SK-N-SH (cell line): ENCODE measurements at regions not wholly inside any gene's neighbourhood (a gene's known extent, or its start where the extent isn't known, plus 50 kb on each side); places are given as distances from the start of the nearest gene placed in this dataset.

ENCODE experiments used
- CTCF ChIA-PET: fragments of 300-600, 350-600 bp; formaldehyde crosslinking; extraction: SDS; loops from one replicate; lab custom pipeline; 2021; lab: Yijun Ruan, JAX
- POLR2A ChIA-PET: fragments of 350-600 bp; sonication (Branson Sonifier 250); formaldehyde crosslinking; extraction: SDS; loops from one replicate; lab custom pipeline; 2020; ENCODE audit warnings: antibody characterized with exemption, inconsistent platforms; lab: Yijun Ruan, JAX
- DNase-seq: peaks from one replicate; pipeline ENCODE4 v3.0.0; 2012
- H2AFZ ChIP-seq: fragments of 200-600 bp; sonication (generic); 2 replicates; pipeline ENCODE4 v1.8.1; 2016; ENCODE audit warnings: antibody characterized with exemption, mild to moderate bottlenecking, low read depth
- H3F3A ChIP-seq: fragments of 200-600 bp; sonication (generic); replicated peaks from 2 replicates; pipeline ENCODE3; 2016; ENCODE audit warnings: antibody characterized with exemption, mild to moderate bottlenecking; ENCODE audit not compliant: insufficient read depth
- H3K27ac ChIP-seq, 2 experiments: fragments of 200-500 bp in 1 of 2; fragments of 200-600 bp in 1 of 2; sonication (Bioruptor generic) in 1 of 2; sonication (generic), shearing (Covaris generic) in 1 of 2; 2 replicates each; pipeline versions ENCODE4 v1.5.1 to v1.6.1; 2014 to 2016; ENCODE audit warnings: low read depth in 2 of 2, inconsistent platforms in 1 of 2, low read length in 1 of 2, mild to moderate bottlenecking in 1 of 2, mixed read lengths in 1 of 2
- H3K27me3 ChIP-seq: fragments of 200-600 bp; sonication (generic), shearing (Covaris generic); 2 replicates; pipeline ENCODE4 v1.6.1; 2016; ENCODE audit warnings: mixed run types; ENCODE audit not compliant: insufficient read depth
- H3K36me3 ChIP-seq, 2 experiments: fragments of 200-500 bp in 1 of 2; fragments of 200-600 bp in 1 of 2; sonication (Bioruptor generic) in 1 of 2; sonication (generic) in 1 of 2; replicated peaks in 1 of 2; 2 replicates each; pipeline versions ENCODE3 to v1.5.1; 2014 to 2016; ENCODE audit warnings: low read length in 1 of 2, mild to moderate bottlenecking in 1 of 2; ENCODE audit not compliant: insufficient read depth in 2 of 2, control insufficient read depth in 1 of 2
- H3K4me1 ChIP-seq, 2 experiments: fragments of 200-500 bp in 1 of 2; fragments of 200-600 bp in 1 of 2; sonication (Bioruptor generic) in 1 of 2; sonication (generic), shearing (Covaris generic) in 1 of 2; 2 replicates each; pipeline versions ENCODE4 v1.5.1 to v1.6.1; 2014 to 2016; ENCODE audit warnings: low read depth in 1 of 2, low read length in 1 of 2, mixed run types in 1 of 2; ENCODE audit not compliant: insufficient read depth in 2 of 2, control insufficient read depth in 1 of 2
- H3K4me2 ChIP-seq: fragments of 200-600 bp; sonication (generic), shearing (Covaris generic); 2 replicates; pipeline ENCODE4 v1.6.1; 2017; ENCODE audit warnings: mixed run types
- H3K4me3 ChIP-seq, 2 experiments: fragments of 200-500 bp in 1 of 2; fragments of 200-600 bp in 1 of 2; sonication (Bioruptor generic) in 1 of 2; sonication (generic), shearing (Covaris generic) in 1 of 2; 2 replicates each; pipeline versions ENCODE4 v1.5.1 to v1.8.1; 2014 to 2016; ENCODE audit warnings: low read depth in 2 of 2, inconsistent platforms in 1 of 2, low read length in 1 of 2, mild to moderate bottlenecking in 1 of 2, mixed read lengths in 1 of 2, moderate library complexity in 1 of 2
- H3K79me2 ChIP-seq: fragments of 200-600 bp; sonication (generic); 2 replicates; pipeline ENCODE4 v1.8.1; 2017; ENCODE audit warnings: mild to moderate bottlenecking; ENCODE audit not compliant: insufficient read depth
- H3K9ac ChIP-seq: fragments of 200-600 bp; sonication (generic); 2 replicates; pipeline ENCODE4 v1.6.1; 2017; ENCODE audit warnings: mixed run types
- H3K9me2 ChIP-seq: fragments of 200-600 bp; sonication (generic); 2 replicates; pipeline ENCODE4 v1.6.1; 2017; ENCODE audit warnings: mixed run types
- H3K9me3 ChIP-seq: fragments of 200-600 bp; sonication (generic); 2 replicates; pipeline ENCODE4 v1.6.1; 2017; ENCODE audit warnings: mixed run types, mild to moderate bottlenecking, moderate library complexity
- H4K20me1 ChIP-seq: fragments of 200-600 bp; sonication (generic); 2 replicates; pipeline ENCODE4 v1.6.1; 2017; ENCODE audit warnings: mild to moderate bottlenecking, mixed run types; ENCODE audit not compliant: insufficient read depth
- ELF1 ChIP-seq: IDR thresholded peaks from 2 replicates; pipeline ENCODE4 v1.4.0; 2012
- EP300 ChIP-seq, 2 experiments: IDR thresholded peaks; 2 replicates each; pipeline versions ENCODE4 v1.4.0 to v1.6.1; 2012; ENCODE audit warnings: borderline replicate concordance in 1 of 2, low read depth in 1 of 2, low read length in 1 of 2
- FOSL2 ChIP-seq: IDR thresholded peaks from 2 replicates; pipeline ENCODE4 v1.4.0; 2012; ENCODE audit warnings: low read depth, mild to moderate bottlenecking, moderate library complexity, borderline replicate concordance
- MXI1 ChIP-seq: IDR thresholded peaks from 2 replicates; pipeline ENCODE4 v1.6.1; 2012; ENCODE audit warnings: mild to moderate bottlenecking, low read depth, low read length, improper control_type of control experiment
- NFIC ChIP-seq: IDR thresholded peaks from 2 replicates; pipeline ENCODE4 v1.4.0; 2012; ENCODE audit warnings: borderline replicate concordance
- POLR2AphosphoS5 ChIP-seq: IDR thresholded peaks from 2 replicates; pipeline ENCODE4 v1.6.1; 2012; ENCODE audit warnings: low read depth, low read length
- RCOR1 ChIP-seq: fragments of 150-350 bp; IDR thresholded peaks from 2 replicates; pipeline ENCODE4 v1.6.1; 2017; ENCODE audit warnings: antibody characterized with exemption, low read length
- RFX5 ChIP-seq: IDR thresholded peaks from 2 replicates; pipeline ENCODE4 v1.6.1; 2012; ENCODE audit warnings: mild to moderate bottlenecking, improper control_type of control experiment, low read length
- TAF1 ChIP-seq: IDR thresholded peaks from 2 replicates; pipeline ENCODE4 v1.6.1; 2012; ENCODE audit warnings: low read depth, mild to moderate bottlenecking, low read length, moderate library complexity, borderline replicate concordance
- WGBS: methylation state at CpG from one replicate; pipeline ENCODE4 v1.1.6; 2017; ENCODE audit warnings: low lambda C conversion rate; 5-methylcytosine and 5-hydroxymethylcytosine counted together
- TF ChIP-seq, protein P1 (sequence below): IDR thresholded peaks from 2 replicates; pipeline ENCODE4 v1.4.0; 2012; ENCODE audit warnings: low read depth, borderline replicate concordance
- TF ChIP-seq, protein P2 (sequence below): fragments of 150-350 bp; IDR thresholded peaks from 2 replicates; pipeline ENCODE4 v1.6.1; 2016; ENCODE audit warnings: mild to moderate bottlenecking, low read depth, low read length
- TF ChIP-seq, protein P3 (sequence below): IDR thresholded peaks from 2 replicates; pipeline ENCODE4; 2012
- TF ChIP-seq, protein P4 (sequence below): IDR thresholded peaks from 2 replicates; pipeline ENCODE4 v1.4.0; 2012; ENCODE audit warnings: low read depth

DNA sequence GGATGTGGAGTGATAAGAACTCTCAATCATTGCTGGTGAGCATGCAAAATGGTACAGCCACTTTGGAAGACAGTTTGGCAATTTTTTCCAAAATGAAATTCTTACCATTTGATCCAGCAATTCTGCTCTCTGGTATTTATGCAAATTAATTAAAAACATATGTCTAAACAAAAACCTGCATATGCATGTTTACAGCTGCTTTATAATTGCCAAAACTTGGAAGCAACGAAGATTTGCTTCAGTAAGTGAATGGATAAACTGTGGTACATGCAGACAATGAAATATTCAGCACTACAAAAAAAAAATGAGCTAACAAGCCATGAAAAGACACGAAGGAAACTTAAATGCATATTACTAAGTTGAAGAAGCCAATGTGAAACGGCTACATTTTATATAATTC lies 55.5 kb upstream of the SMLR1 start:
- Histone ChIP-seq H3K9ac (no peak overlapping the region), H3K36me3 (no peaks in the 10 kb centered on the region), H3K27me3 (no peaks in the 10 kb centered on the region), H4K20me1 (no peaks in the 10 kb centered on the region), H3K4me1 (no peaks in the 10 kb centered on the region), H3K4me2 (no peak overlapping the region), H3K79me2 (no peaks in the 10 kb centered on the region), H3K9me3 (no peaks in the 10 kb centered on the region), H3F3A (no peaks in the 10 kb centered on the region), H2AFZ (no peak overlapping the region), H3K27ac (no peak overlapping the region), H3K9me2 (no peaks in the 10 kb centered on the region), H3K4me3 (no peak overlapping the region)
- DNase-seq: no peak
- TF ChIP-seq ELF1 (no peak), TAF1 (no peak)
- WGBS: 23% methylated on average over 3 of the region's 3 CpGs
- POLR2A ChIA-PET: no interaction called here
- CTCF ChIA-PET: no interaction called here

DNA sequence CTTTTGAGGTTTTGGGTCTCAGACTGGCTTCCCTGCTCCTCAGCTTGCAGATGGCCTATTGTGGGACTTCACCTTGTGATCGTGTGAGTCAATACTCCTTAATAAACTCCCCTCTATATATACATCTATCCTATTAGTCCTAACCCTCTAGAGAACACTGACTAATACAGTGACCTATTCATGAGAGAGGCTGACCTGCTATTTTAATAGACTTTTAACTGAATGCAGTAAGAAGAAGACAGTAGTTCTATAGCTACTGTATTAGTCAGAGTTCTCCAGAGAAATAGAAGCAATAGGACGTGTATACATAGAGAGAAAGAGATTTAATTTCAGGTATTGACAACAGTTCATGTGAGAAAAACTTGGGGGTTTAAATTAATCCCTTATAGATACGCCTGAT lies 53.3 kb upstream of the SMLR1 start:
- WGBS: 41% methylated on average over 3 of the region's 3 CpGs
- Histone ChIP-seq H3K36me3 (no peaks in the 10 kb centered on the region), H4K20me1 (no peaks in the 10 kb centered on the region), H3K27me3 (no peaks in the 10 kb centered on the region), H3K9ac (no peak overlapping the region), H3K27ac (no peak overlapping the region), H3K9me2 (no peaks in the 10 kb centered on the region), H3K4me1 (0 out of 4 replicates have a peak, but pooled peaks cover 0 to 5% of the 10 kb centered on the region in 2 experiments), H3K4me3 (no peak overlapping the region), H3K79me2 (no peaks in the 10 kb centered on the region), H3K4me2 (no peak overlapping the region), H3F3A (no peaks in the 10 kb centered on the region), H3K9me3 (no peaks in the 10 kb centered on the region), H2AFZ (no peak overlapping the region)
- CTCF ChIA-PET: no interaction called here
- POLR2A ChIA-PET: no interaction called here
- no peak for DNase-seq
- TF ChIP-seq EP300 (IDR thresholded peaks at IDR 0.05; ENCODE audit: borderline replicate concordance in 1 of 2, low read depth in 1 of 2, low read length in 1 of 2): no peak
- no peak for TF ChIP-seq RCOR1
- TF ChIP-seq ELF1: no peak
- TF ChIP-seq MXI1: no peak
- no peak for TF ChIP-seq RFX5
- no peak for TF ChIP-seq NFIC
- no peak for TF ChIP-seq FOSL2
- TF ChIP-seq, protein P1, sequence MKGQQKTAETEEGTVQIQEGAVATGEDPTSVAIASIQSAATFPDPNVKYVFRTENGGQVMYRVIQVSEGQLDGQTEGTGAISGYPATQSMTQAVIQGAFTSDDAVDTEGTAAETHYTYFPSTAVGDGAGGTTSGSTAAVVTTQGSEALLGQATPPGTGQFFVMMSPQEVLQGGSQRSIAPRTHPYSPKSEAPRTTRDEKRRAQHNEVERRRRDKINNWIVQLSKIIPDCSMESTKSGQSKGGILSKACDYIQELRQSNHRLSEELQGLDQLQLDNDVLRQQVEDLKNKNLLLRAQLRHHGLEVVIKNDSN: no peak
- TF ChIP-seq, protein P2, sequence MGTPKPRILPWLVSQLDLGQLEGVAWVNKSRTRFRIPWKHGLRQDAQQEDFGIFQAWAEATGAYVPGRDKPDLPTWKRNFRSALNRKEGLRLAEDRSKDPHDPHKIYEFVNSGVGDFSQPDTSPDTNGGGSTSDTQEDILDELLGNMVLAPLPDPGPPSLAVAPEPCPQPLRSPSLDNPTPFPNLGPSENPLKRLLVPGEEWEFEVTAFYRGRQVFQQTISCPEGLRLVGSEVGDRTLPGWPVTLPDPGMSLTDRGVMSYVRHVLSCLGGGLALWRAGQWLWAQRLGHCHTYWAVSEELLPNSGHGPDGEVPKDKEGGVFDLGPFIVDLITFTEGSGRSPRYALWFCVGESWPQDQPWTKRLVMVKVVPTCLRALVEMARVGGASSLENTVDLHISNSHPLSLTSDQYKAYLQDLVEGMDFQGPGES: no peak
- TF ChIP-seq, protein P3, sequence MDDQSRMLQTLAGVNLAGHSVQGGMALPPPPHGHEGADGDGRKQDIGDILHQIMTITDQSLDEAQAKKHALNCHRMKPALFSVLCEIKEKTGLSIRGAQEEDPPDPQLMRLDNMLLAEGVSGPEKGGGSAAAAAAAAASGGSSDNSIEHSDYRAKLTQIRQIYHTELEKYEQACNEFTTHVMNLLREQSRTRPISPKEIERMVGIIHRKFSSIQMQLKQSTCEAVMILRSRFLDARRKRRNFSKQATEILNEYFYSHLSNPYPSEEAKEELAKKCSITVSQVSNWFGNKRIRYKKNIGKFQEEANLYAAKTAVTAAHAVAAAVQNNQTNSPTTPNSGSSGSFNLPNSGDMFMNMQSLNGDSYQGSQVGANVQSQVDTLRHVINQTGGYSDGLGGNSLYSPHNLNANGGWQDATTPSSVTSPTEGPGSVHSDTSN: no peak
- TF ChIP-seq POLR2AphosphoS5: no peak
- TF ChIP-seq, protein P4, sequence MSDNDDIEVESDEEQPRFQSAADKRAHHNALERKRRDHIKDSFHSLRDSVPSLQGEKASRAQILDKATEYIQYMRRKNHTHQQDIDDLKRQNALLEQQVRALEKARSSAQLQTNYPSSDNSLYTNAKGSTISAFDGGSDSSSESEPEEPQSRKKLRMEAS: no peak
